Pancreas (tissue), 10 donors: ENCODE measurements at regions not wholly inside any gene's neighbourhood (a gene's known extent, or its start where the extent isn't known, plus 50 kb on each side); places are given as distances from the start of the nearest gene placed in this dataset.

Source experiments
- ATAC-seq, 4 donors: fragments of 200-7000 bp; cut with Tn5 transposase; one replicate each; pipeline versions ENCODE4 v1.8.0 to v1.9.1; 2020; ENCODE audit warnings: mild to moderate bottlenecking in 4 of 4, moderate library complexity in 4 of 4
- DNase-seq, 6 donors: peaks; one replicate each; pipeline ENCODE4 v3.0.0-alpha.2; 2020
- FAIRE-seq: peaks from 2 replicates; lab custom pipeline; 2012; peaks lifted over from hg19 to GRCh38; lab: Jason Lieb, UNC
- H3K27ac ChIP-seq, 4 donors: fragments of 200-600 bp; sonication (generic); 1 replicate in 3 of 4; 2 replicates in 1 of 4; pipeline versions ENCODE4 v1.5.0 to v1.8.0; 2020
- H3K27me3 ChIP-seq, 4 donors: fragments of 200-600 bp; one replicate each; pipeline ENCODE4 v1.8.0; 2021
- H3K36me3 ChIP-seq, 3 donors: fragments of 200-600 bp; sonication (generic) in 1 of 3; one replicate each; pipeline versions ENCODE4 v1.5.0 to v1.8.0; 2020 to 2021
- H3K4me1 ChIP-seq, 3 donors: fragments of 200-600 bp; one replicate each; pipeline ENCODE4 v1.8.0; 2021
- H3K4me3 ChIP-seq, 4 donors: fragments of 200-600 bp; sonication (generic) in 2 of 4; one replicate each; pipeline versions ENCODE4 v1.5.0 to v1.8.0; 2020 to 2021
- H3K9me3 ChIP-seq, 4 donors: fragments of 200-600 bp; one replicate each; pipeline ENCODE4 v1.8.0; 2021
- WGBS, 2 donors: extraction: QIAGEN DNeasy Blood & Tissue Kit; methylation state at CpG; one replicate each; pipeline ENCODE4 v1.1.7; 2013; 5-methylcytosine and 5-hydroxymethylcytosine counted together
- intact Hi-C, 3 donors: fragments of 100-400 bp; cut with DNase I; formaldehyde crosslinking; loops; one replicate each; pipeline versions ENCODE4 v1.11.1 to v1.14.2; 2022
- TF ChIP-seq, protein P1 (sequence below), 4 donors: fragments of 200-600 bp; sonication (generic) in 3 of 4; IDR thresholded peaks; one replicate each; pipeline versions ENCODE4 v1.5.0 to v1.8.0; 2021; ENCODE audit warnings: antibody characterized with exemption in 4 of 4
- donor health status: healthy with polysubstance abuse.
- donor health status: DM: no; HTN: no; CAD: no; lungs with moderate emphysema.
- donor health status: DM: no; HTN: no; CAD: no.
- donor health status: control.
- donor health status: control.
- donor health status: Bipolar disorder and iron deficiency.
- donor health status: DM: yes; HTN: yes; CAD: no.
- donor health status: DM: no; HTN: no; CAD: no.
- donor health status: DM: no; HTN: no; CAD: no.
- donor health status: DM: yes; HTN: yes; CAD: no.

DNA sequence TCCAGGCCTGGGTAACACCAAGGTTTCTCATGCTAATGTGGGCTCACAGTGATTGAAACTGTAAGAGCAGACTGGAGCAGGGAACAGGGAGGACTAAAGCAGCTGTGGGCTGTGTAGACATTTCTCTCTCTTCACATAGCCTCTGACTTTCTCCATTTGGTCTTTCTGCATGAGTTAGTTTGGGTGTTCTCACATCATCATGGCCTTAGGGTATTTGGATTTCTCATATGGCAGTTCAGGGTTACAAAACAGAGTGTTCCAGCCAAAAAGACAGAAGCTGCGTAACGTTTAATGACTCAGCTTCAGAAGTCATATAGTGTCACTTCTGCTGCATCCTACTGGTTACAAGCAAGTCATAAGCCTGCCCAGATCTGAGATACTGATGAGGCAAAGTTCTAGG lies 52.0 kb upstream of the OSBPL8 start:
- Histone ChIP-seq H3K36me3 (no peaks in the 10 kb centered on the region), H3K9me3 (no peaks in the 10 kb centered on the region), H3K27ac (no peak overlapping the region), H3K27me3 (no peaks in the 10 kb centered on the region), H3K4me1 (no peaks in the 10 kb centered on the region), H3K4me3 (no peak overlapping the region)
- DNase-seq: no peak
- FAIRE-seq: no peak
- 50 to 62% methylated on average over 2 of the region's 2 CpGs for WGBS, 2 donors
- intact Hi-C loops: no loop called here
- TF ChIP-seq, protein P1, sequence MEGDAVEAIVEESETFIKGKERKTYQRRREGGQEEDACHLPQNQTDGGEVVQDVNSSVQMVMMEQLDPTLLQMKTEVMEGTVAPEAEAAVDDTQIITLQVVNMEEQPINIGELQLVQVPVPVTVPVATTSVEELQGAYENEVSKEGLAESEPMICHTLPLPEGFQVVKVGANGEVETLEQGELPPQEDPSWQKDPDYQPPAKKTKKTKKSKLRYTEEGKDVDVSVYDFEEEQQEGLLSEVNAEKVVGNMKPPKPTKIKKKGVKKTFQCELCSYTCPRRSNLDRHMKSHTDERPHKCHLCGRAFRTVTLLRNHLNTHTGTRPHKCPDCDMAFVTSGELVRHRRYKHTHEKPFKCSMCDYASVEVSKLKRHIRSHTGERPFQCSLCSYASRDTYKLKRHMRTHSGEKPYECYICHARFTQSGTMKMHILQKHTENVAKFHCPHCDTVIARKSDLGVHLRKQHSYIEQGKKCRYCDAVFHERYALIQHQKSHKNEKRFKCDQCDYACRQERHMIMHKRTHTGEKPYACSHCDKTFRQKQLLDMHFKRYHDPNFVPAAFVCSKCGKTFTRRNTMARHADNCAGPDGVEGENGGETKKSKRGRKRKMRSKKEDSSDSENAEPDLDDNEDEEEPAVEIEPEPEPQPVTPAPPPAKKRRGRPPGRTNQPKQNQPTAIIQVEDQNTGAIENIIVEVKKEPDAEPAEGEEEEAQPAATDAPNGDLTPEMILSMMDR (IDR thresholded peaks at IDR 0.05): no peak
- peak in 3 of 4 donors; percentile 25 to 41 (median 29) for ATAC-seq

DNA sequence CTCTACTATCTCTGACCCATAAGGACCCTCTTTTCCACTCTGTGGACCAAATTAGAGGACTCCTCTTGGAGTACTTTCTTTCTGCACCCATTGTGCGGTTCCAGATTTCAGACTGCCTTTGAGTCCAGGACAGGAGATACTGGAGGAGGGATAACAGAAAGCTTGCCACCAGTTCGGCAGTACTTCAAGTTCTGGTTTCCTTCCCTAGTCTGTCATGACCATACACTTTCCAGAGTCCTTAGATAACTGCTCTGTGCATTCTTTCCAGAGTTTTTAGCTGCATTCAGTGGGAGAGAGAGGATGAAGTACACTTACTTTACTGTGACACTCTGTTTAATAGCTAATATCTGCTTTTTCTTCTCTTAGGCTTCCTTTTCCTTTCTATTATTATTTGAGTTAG lies 54.8 kb upstream of the OSBPL8 start:
- no peak for ATAC-seq
- TF ChIP-seq, protein P1 (IDR thresholded peaks at IDR 0.05): no peak
- H3K4me3 ChIP-seq: no peak overlapping the region
- H3K27ac ChIP-seq: no peak overlapping the region
- no peaks in the 10 kb centered on the region for H3K4me1 ChIP-seq
- no peaks in the 10 kb centered on the region for H3K27me3 ChIP-seq
- DNase-seq: no peak
- H3K9me3 ChIP-seq: no peaks in the 10 kb centered on the region
- FAIRE-seq: no peak
- intact Hi-C loops: no loop called here
- H3K36me3 ChIP-seq: no peaks in the 10 kb centered on the region
- 78 to 94% methylated on average over 2 of the region's 2 CpGs for WGBS, 2 donors

DNA sequence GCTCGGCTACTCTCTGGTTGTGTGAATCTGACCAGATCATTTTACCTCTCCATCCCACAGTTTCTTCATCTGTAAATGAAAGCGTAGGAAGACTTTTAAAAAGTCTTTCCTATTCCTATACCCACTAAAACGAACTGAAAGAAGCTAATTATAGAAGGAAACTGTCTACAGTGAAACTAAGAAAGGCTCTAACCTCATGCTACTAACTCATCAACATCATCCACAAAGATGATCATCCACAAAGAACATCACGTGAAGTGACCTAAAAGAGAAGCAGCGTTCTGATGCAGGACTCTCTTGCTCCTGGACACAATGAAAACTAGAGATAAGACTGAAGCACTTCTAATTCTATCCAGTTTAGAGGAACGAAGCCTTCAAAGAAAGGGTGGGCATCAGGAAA lies 58.5 kb upstream of the OSBPL8 start:
- TF ChIP-seq, protein P1 (IDR thresholded peaks at IDR 0.05): no peak
- no peaks in the 10 kb centered on the region for H3K27me3 ChIP-seq
- no peak overlapping the region for H3K27ac ChIP-seq
- ATAC-seq (no peak), FAIRE-seq (no peak), DNase-seq (no peak)
- no peak overlapping the region for H3K4me3 ChIP-seq
- H3K9me3 ChIP-seq: no peaks in the 10 kb centered on the region
- intact Hi-C loops: loop anchor here in 1 of 3 donors (5.0 kb wide), 2 partner anchors 169 to 389 kb away; no protein-coding TSS in a partner anchor
- 76 to 81% methylated on average over 6 of the region's 6 CpGs for WGBS, 2 donors
- H3K36me3 ChIP-seq: no peaks in the 10 kb centered on the region
- H3K4me1 ChIP-seq: peaks cover 0 to 9% (median 5%) of the 10 kb centered on the region in 3 donors

DNA sequence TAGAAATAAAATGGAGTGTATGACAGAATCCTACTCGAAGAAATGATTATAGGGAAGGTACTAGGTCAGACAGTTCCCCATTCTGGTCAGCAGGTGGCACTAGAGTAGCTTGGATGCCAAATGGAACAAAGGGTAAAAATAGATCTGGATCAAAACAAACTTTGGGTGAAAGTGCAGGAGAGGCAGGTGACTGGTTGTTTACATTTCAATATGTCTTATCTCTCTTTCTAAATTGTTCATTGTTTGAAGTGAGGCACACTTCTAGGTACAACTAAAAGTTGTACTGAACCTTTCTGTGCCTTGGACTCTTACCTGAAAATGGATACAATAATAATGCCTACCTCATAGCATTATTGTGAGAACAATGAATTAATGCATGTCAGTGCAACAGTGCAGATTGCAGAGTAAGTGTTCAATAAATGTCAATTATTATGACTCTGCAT lies 62.0 kb upstream of the OSBPL8 start:
- ATAC-seq: peak; percentile 93 to 100 (median 98)
- intact Hi-C loops: loop anchor here in 1 of 3 donors (10.0 kb wide), 1 partner anchor 383 kb away; no protein-coding TSS in a partner anchor
- Histone ChIP-seq H3K27ac (peak overlapping the region in 1 of 4 donors; percentile 7), H3K4me1 (peaks cover 0 to 9% (median 5%) of the 10 kb centered on the region in 3 donors), H3K9me3 (no peaks in the 10 kb centered on the region), H3K27me3 (no peaks in the 10 kb centered on the region), H3K36me3 (no peaks in the 10 kb centered on the region), H3K4me3 (no peak overlapping the region)
- TF ChIP-seq, protein P1 (IDR thresholded peaks at IDR 0.05): peak; percentile 73 to 98 (median 86)
- WGBS, 2 donors: 1 to 2% methylated on average over 1 of the region's 1 CpG
- DNase-seq: peak in 5 of 6 donors; percentile 65 to 79 (median 71)
- FAIRE-seq: peak; percentile 77

DNA sequence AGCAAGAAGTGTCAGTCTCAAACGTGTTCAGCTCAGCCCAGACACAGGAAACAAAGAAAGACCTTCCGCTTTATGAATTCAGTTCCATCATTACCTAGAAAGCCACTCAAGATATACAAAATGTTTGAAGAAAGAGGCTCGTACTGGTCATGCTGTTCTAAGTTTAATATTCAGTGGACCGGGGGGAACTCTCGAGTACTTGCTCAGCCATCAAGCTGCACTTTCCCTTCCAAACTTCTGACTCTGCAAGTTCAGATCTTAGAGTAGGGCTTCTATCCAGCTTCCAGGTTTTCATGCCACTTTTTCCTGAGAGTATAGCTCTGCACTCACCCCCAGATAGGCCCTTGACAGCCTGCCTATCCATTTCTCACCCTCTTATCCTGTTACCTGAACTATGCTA lies 62.8 kb upstream of the OSBPL8 start:
- Histone ChIP-seq H3K9me3 (no peaks in the 10 kb centered on the region), H3K4me1 (peaks cover 0 to 9% (median 5%) of the 10 kb centered on the region in 3 donors), H3K27me3 (no peaks in the 10 kb centered on the region), H3K36me3 (no peaks in the 10 kb centered on the region), H3K27ac (no peak overlapping the region), H3K4me3 (no peak overlapping the region)
- TF ChIP-seq, protein P1 (IDR thresholded peaks at IDR 0.05): no peak
- no peak for FAIRE-seq
- 79 to 80% methylated on average over 5 of the region's 5 CpGs for WGBS, 2 donors
- no peak for ATAC-seq
- no peak for DNase-seq
- intact Hi-C loops: loop anchor here in 1 of 3 donors (10.0 kb wide), 1 partner anchor 382 kb away; no protein-coding TSS in a partner anchor
